Brain pericyte (primary cell): ENCODE measurements at regions not wholly inside any gene's neighbourhood (a gene's known extent, or its start where the extent isn't known, plus 50 kb on each side); places are given as distances from the start of the nearest gene placed in this dataset.
"Not testable (repeated sequence)": the region's sequence is repeated elsewhere in the genome, so short reads cannot be mapped to it uniquely, and the experiment has no call there.

Experiments used
- DNase-seq: peaks from one replicate; pipeline ENCODE4 v3.0.0-alpha.2; 2012; ENCODE audit warnings: low read depth, low spot score

- DNase-seq = no peak
Measured at GRCh38 chr3:34869696-34870095, 769.6 kb upstream of the ARPP21 start.

GRCh38 chr3:34872406-34872805 is 766.9 kb upstream of the ARPP21 start:
- no peak for DNase-seq

DNA sequence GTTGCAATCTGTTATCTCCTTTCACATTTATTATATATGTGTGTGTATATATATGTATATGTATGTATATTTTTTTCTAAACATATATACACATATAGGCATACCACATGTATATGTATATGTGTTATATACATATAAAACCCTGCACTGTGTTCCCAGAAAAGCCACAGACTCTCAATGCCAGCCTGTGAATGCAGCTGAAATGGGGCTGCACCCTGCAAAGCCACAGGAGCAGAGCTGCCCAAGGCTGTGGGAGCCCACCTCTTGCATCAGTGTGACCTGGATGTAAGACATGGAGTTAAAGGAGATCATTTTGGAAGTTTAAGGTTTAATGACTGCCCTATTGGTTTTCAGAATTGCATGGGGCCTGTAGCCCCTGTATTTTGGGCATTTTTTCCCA is 762.3 kb upstream of the ARPP21 start:
- no peak for DNase-seq

- no peak for DNase-seq
Measured at GRCh38 chr3:34878488-34878887, 760.8 kb upstream of the ARPP21 start.

DNA sequence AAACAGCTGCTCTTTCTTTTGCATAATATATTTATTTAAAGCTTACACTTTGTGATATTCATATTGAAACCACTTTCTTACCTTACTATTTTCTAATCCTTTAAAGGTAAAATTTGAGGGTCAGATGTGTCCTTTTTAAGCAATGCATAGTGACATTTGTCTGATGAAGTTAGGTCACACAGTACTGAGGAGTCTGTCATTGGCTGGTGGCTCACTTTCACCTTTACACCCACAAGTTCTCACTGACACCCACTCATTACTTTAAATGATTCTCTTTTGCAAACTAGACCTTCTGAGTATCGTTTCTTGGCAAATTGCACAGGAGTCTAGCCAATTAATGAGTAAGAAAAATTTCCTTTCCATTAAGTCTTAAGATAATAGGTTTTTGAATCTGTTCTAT is 758.3 kb upstream of the ARPP21 start:
- no peak for DNase-seq

DNA sequence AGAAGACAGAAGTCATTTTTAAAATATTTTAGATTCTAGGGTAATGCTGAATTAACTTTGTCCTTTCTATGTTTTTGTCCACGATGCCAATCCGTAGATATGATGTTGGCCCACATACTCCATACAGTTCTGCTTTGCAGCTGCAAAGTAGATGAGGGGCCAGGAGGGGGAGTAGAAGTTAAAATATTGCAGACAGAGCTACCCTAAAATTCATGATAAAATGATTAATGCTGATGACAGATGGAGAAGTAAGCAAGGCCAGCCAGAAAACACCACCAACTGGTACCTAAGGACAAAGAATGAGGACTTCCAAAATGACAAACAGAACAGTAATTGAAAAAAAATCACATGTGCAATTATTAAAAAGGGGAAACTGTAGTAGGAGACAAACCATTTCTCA is 756.6 kb upstream of the ARPP21 start:
- DNase-seq = no peak

GRCh38 chr3:34884007-34884406 is 755.3 kb upstream of the ARPP21 start:
- no peak for DNase-seq

DNA sequence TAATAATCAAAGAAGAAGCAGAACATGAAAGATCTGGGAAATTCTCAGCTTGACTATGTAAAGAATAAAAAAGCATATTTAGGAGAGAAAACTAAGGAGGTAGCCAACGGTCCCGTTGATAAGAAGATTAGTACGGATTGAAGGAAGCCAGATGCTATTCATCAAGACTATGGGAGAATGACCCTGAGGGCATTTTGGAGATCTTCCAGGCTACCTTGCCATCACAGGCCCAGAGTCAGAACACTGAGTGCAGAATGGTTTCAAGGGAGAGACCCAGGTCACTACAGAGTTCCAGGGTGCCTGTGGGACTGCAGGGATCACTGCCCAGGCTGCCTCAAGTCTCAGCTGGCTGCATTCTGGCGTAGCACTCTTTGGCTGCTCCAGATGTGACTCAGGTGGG is 752.9 kb upstream of the ARPP21 start:
- no peak for DNase-seq

GRCh38 chr3:34889641-34890040 is 749.7 kb upstream of the ARPP21 start:
- DNase-seq = no peak

- DNase-seq = no peak
Measured at GRCh38 chr3:34890247-34890646, 749.1 kb upstream of the ARPP21 start.

DNA sequence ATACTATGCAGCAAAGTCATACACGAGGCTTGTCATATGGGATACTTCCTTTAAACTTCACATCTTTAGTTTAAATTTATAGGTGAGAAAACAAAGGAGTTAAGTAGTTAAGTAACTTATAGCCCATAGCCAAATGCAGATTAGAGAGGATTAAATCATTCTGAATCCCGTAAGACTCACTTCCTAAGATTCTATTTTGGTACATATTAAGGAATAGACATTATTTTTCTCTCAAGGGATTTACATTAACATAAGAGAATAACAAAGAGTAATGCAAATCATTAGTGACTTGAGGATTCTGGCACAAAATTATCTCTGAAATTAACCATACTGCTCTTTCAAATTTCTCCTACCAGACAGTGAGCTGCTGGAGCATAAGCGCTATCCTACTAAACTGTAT is 747.4 kb upstream of the ARPP21 start:
- DNase-seq = no peak

GRCh38 chr3:34895841-34896240 is 743.5 kb upstream of the ARPP21 start:
- DNase-seq = no peak

GRCh38 chr3:34909679-34910078 is 729.6 kb upstream of the ARPP21 start:
- not testable (repeated sequence) for DNase-seq

DNA sequence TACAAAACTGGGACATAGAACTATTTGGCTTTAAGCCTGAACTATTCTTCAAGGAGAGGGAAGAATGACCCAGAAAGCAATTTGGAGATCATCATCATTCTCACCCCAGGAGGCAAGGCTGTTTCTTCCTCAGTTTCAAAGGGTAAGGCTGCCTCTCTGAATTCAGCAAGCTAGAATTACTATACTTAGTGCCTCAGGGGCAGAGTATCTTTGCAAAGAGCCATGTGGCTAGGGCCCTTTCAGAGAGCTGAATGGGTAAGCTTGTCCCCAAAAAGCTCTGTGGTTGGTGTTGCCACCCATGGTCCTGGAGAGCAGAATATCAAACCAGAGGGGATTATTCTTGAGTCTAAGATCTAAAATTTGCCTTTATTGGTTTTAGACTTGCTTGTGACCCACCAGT is 720.3 kb upstream of the ARPP21 start:
- no peak for DNase-seq

GRCh38 chr3:34920806-34921205 is 718.5 kb upstream of the ARPP21 start:
- DNase-seq = no peak

DNA sequence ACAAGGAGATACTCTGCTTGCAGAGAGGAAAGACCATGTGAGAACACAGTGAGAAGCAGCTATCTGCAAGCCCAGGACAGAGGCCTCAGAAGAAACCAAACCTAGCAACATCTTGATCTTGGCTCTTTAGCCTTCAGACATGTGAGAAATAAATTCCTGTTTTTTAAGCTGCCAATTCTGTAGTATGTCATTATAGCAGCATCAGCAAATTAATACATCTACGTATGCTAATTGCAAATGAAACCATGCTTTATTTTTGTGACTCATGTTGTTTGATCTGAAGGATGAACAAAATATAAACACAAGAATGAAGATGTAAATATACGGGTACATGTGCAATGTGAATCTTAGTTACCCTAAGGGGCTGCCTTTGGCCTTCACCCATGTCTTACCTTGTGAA is 714.4 kb upstream of the ARPP21 start:
- no peak for DNase-seq

DNA sequence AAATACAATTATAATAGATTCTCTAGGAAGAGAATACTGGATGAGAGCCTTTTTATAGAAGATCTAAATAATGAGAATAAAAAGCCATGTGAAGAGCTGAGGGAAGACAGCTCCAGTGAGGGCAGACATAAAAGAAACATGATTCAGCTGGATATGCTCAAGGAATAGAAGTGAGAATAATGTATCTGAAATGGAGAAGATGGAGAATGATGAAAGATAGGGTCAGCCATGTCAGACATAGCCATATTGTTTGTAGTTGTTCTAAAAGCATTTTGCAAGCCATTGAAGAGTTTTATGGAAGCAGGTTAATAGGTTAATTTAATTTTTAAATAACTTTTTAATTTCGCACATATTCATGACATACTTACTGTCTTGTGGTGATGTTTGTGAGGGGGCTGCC is 713.5 kb upstream of the ARPP21 start:
- no peak for DNase-seq

DNA sequence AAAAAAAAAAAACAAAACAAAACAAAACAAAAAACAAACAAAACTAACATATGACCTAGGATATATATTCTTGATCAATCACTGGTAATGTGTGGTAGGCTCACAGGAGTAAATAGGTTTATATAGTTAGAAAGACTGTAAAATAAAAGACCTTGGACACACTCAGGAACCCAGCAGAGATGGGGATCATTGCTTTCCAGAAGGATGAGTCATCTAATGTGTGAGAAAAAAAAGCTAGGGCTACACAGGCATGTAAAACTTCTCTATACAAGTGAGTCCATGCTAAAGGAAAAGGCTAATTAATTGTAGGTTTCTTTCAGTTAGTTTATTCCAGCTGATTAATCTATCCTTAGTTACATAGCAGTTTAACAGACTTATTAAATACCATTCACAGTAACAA is 710.3 kb upstream of the ARPP21 start:
- DNase-seq = no peak

DNA sequence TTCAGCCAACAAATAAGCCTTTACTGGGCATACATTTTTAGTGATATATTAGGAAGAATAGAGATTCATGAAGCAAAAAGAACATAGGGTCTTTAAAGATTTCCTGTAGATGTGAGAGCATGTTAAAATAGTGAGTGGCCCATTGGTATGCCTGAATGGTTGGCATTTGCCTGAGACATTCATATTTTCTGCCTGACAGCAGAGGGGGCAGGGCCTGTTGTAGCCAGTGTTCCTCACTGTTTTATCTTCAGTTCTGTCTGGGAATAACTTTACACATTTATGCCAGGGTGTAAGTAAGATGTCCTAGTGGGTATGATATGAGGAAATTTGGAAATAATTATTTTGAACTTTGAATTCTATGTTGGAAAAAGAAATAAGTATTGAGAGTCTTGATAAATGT is 704.7 kb upstream of the ARPP21 start:
- no peak for DNase-seq

- no peak for DNase-seq
Measured at GRCh38 chr3:34938784-34939183, 700.5 kb upstream of the ARPP21 start.

DNA sequence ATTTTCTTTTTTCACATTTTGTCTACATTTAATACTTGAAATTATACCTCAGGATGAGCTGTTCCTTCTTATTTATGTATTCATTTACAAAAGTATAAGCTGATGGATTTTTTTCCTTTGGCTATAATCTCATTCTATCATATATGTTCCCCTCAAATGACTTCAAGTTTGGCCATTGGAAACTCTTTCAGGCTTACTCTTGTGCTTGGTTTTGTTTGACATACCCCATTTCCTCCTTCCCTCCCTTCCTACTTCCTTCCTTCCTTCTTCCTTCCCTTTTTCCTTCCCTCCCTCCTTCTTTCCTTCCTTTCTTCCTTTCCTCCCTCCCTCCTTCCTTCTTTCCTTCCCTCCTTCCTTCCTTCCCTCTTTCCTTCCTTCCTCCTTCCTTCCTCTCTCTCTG is 697.1 kb upstream of the ARPP21 start:
- no peak for DNase-seq

GRCh38 chr3:34947834-34948233 is 691.5 kb upstream of the ARPP21 start:
- DNase-seq = no peak

DNA sequence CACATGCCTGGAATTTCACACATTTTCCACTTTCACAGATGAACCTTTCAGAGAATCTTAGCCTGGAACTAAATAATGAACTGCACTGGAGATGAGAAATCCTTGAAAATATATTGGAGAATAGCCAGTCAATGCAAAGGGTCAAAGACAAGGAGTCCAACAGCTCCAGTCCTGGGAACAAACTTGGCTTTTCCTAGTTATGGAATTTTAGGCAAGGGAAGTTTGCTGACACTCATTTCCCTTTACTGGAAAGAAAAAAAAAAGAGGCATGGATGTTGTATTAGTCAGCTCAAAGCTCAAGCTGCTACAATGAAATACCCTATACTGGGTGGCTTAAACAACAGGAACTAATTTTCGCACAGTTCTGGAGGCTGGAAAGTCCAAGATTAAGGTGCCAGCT is 690.8 kb upstream of the ARPP21 start:
- DNase-seq = no peak

DNA sequence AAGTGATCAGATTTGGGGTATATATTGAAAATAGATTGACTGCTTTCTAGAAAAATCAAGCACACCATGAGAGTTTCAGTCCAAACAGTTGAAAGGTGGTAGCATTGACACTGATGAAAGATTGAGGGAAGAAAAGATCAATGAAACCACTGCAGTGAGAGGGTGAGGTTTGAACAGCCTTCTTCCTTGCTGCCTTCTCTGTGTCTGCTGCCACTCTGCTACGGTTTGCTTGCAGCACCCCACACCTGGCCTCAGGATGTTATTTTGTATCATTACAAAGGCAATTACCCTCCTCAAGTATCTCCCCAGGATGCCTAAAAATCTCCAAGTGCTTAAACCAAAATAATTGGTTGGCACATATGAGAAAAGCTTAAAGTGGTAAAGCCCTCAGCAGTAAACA is 683.6 kb upstream of the ARPP21 start:
- no peak for DNase-seq

- DNase-seq = no peak
Measured at GRCh38 chr3:34956511-34956910, 682.8 kb upstream of the ARPP21 start.
